ENCODE measurements at regions not wholly inside any gene's neighbourhood (a gene's known extent, or its start where the extent isn't known, plus 50 kb on each side); places are given as distances from the start of the nearest gene placed in this dataset.

GRCh38 chr19:23522431-23522830 is 127.2 kb upstream of the ZNF91 start:
- Histone ChIP-seq H3K27ac (no peak overlapping the region), H3K9me3 (no peaks in the 10 kb centered on the region), H3K4me1 (no peaks in the 10 kb centered on the region), H3K4me3 (no peak overlapping the region), H3K27me3 (no peaks in the 10 kb centered on the region), H3K36me3 (no peaks in the 10 kb centered on the region)
- intact Hi-C loops (cut with DNase I), result no loop called here
- ATAC-seq, result no peak
- no peak for DNase-seq
- TF ChIP-seq, protein P1, sequence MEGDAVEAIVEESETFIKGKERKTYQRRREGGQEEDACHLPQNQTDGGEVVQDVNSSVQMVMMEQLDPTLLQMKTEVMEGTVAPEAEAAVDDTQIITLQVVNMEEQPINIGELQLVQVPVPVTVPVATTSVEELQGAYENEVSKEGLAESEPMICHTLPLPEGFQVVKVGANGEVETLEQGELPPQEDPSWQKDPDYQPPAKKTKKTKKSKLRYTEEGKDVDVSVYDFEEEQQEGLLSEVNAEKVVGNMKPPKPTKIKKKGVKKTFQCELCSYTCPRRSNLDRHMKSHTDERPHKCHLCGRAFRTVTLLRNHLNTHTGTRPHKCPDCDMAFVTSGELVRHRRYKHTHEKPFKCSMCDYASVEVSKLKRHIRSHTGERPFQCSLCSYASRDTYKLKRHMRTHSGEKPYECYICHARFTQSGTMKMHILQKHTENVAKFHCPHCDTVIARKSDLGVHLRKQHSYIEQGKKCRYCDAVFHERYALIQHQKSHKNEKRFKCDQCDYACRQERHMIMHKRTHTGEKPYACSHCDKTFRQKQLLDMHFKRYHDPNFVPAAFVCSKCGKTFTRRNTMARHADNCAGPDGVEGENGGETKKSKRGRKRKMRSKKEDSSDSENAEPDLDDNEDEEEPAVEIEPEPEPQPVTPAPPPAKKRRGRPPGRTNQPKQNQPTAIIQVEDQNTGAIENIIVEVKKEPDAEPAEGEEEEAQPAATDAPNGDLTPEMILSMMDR (IDR thresholded peaks at IDR 0.05), result no peak

- Histone ChIP-seq H3K4me3 (no peak overlapping the region), H3K27ac (no peak overlapping the region), H3K9me3 (no peaks in the 10 kb centered on the region), H3K4me1 (no peaks in the 10 kb centered on the region), H3K27me3 (no peaks in the 10 kb centered on the region), H3K36me3 (no peaks in the 10 kb centered on the region)
- TF ChIP-seq, protein P1 (IDR thresholded peaks at IDR 0.05), result no peak
- ATAC-seq (no peak), DNase-seq (no peak)
- intact Hi-C loops (cut with DNase I), result no loop called here
Measured at GRCh38 chr19:23521471-23521870, 126.2 kb upstream of the ZNF91 start.

GRCh38 chr19:23520441-23520840 is 125.2 kb upstream of the ZNF91 start:
- no peak overlapping the region for H3K27ac ChIP-seq
- H3K9me3 ChIP-seq, result no peaks in the 10 kb centered on the region
- H3K4me3 ChIP-seq, result no peak overlapping the region
- intact Hi-C loops (cut with DNase I), result no loop called here
- no peak for ATAC-seq
- no peak for DNase-seq
- no peaks in the 10 kb centered on the region for H3K27me3 ChIP-seq
- no peaks in the 10 kb centered on the region for H3K4me1 ChIP-seq
- TF ChIP-seq, protein P1 (IDR thresholded peaks at IDR 0.05), result no peak
- no peaks in the 10 kb centered on the region for H3K36me3 ChIP-seq

DNA sequence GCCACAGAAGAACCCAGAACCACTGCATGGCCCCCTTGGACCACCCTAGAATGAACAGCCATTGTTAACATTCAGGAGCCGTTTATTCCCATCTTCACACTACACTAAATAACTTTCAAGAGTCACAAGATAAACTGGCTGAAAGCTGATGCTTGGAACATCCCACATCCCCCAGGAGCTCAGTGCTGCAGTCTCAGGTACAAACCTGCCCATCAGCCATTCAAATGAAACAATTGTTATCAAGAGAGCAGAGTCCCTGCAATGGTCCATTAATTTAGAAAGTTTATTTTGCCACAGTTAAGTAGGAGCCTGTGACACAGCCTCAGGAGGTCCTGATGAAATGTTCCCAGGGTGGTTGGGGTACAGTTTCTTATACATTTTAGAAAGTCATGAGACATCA is 123.8 kb upstream of the ZNF91 start:
- Histone ChIP-seq H3K27ac (no peak overlapping the region), H3K9me3 (no peaks in the 10 kb centered on the region), H3K27me3 (no peaks in the 10 kb centered on the region), H3K4me3 (no peak overlapping the region), H3K4me1 (no peaks in the 10 kb centered on the region), H3K36me3 (no peaks in the 10 kb centered on the region)
- intact Hi-C loops (cut with DNase I), result no loop called here
- DNase-seq (no peak), ATAC-seq (no peak)
- TF ChIP-seq, protein P1 (IDR thresholded peaks at IDR 0.05), result no peak

- ATAC-seq (no peak), DNase-seq (no peak)
- intact Hi-C loops (cut with DNase I), result no loop called here
- no peaks in the 10 kb centered on the region for H3K27me3 ChIP-seq
- no peaks in the 10 kb centered on the region for H3K4me1 ChIP-seq
- H3K9me3 ChIP-seq, result no peaks in the 10 kb centered on the region
- H3K36me3 ChIP-seq, result no peaks in the 10 kb centered on the region
- TF ChIP-seq, protein P1 (IDR thresholded peaks at IDR 0.05), result no peak
- H3K27ac ChIP-seq, result no peak overlapping the region
- H3K4me3 ChIP-seq, result no peak overlapping the region
Measured at GRCh38 chr19:23516266-23516665, 121.0 kb upstream of the ZNF91 start.

DNA sequence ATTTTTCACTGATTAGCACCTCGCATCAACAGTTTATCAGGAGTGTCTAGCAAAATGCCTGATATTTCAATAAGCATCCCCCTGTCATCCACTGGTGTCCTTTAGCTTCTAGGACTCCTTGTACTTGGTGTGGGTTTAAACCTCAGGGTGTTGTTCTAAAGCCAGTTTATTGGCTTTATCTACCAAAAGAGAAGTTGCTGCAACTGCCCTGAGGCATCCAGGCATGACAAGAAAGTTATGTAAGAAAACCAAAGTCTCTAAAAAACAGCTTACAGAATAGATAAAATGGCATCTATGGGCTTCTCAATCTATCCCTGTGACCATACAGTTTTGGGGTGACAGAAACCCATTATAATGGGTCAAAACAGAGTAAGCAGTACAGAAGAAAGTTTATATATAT is 120.3 kb upstream of the ZNF91 start:
- H3K9me3 ChIP-seq, result no peaks in the 10 kb centered on the region
- no peak overlapping the region for H3K27ac ChIP-seq
- DNase-seq (no peak), ATAC-seq (no peak)
- no peaks in the 10 kb centered on the region for H3K27me3 ChIP-seq
- no peak overlapping the region for H3K4me3 ChIP-seq
- TF ChIP-seq, protein P1 (IDR thresholded peaks at IDR 0.05), result no peak
- H3K36me3 ChIP-seq, result no peaks in the 10 kb centered on the region
- intact Hi-C loops (cut with DNase I), result no loop called here
- no peaks in the 10 kb centered on the region for H3K4me1 ChIP-seq

All from upper lobe of right lung (tissue), 1 donor.